C4-2B (cell line): ENCODE measurements at regions not wholly inside any gene's neighbourhood (a gene's known extent, or its start where the extent isn't known, plus 50 kb on each side); places are given as distances from the start of the nearest gene placed in this dataset.

Experiments
- H3K27ac ChIP-seq: fragments of 450-650 bp; 2 replicates; pipeline ENCODE4 v1.5.1; 2017
- CTCF ChIP-seq: fragments of 450-650 bp; conservative IDR thresholded peaks from 2 replicates; pipeline ENCODE4 v1.5.1; 2017; ENCODE audit warnings: mild to moderate bottlenecking
- ZFX ChIP-seq: fragments of 450-650 bp; IDR thresholded peaks from 2 replicates; pipeline ENCODE4 v1.6.1; 2017

- no peak overlapping the region for H3K27ac ChIP-seq
- no peak for TF ChIP-seq CTCF
- no peak for TF ChIP-seq ZFX
Measured at GRCh38 chr12:13849456-13849855, 131.9 kb downstream of the GRIN2B start.

GRCh38 chr12:13843841-13844240 is 137.6 kb downstream of the GRIN2B start:
- TF ChIP-seq ZFX (no peak), CTCF (no peak)
- no peak overlapping the region for H3K27ac ChIP-seq

GRCh38 chr12:13841358-13841757 is 140.0 kb downstream of the GRIN2B start:
- no peak overlapping the region for H3K27ac ChIP-seq
- TF ChIP-seq ZFX (no peak), CTCF (no peak)

GRCh38 chr12:13839365-13840336 is 141.8 kb downstream of the GRIN2B start:
- TF ChIP-seq ZFX (no peak), CTCF (no peak)
- H3K27ac ChIP-seq: no peak overlapping the region

GRCh38 chr12:13836099-13836498 is 145.3 kb downstream of the GRIN2B start:
- TF ChIP-seq ZFX: no peak
- TF ChIP-seq CTCF: no peak
- no peak overlapping the region for H3K27ac ChIP-seq

GRCh38 chr12:13835652-13836051 is 145.8 kb downstream of the GRIN2B start:
- TF ChIP-seq CTCF (no peak), ZFX (no peak)
- no peak overlapping the region for H3K27ac ChIP-seq

- H3K27ac ChIP-seq: no peak overlapping the region
- TF ChIP-seq ZFX: no peak
- no peak for TF ChIP-seq CTCF
Measured at GRCh38 chr12:13834241-13834640, 147.2 kb downstream of the GRIN2B start.
